ENCODE measurements at regions not wholly inside any gene's neighbourhood (a gene's known extent, or its start where the extent isn't known, plus 50 kb on each side); places are given as distances from the start of the nearest gene placed in this dataset.

GRCh38 chr2:174648896-174649295, 51.3 kb upstream of the WIPF1 start:
- no peak for TF ChIP-seq ZFX (IDR thresholded peaks at IDR 0.05; ENCODE audit: borderline replicate concordance)
- H3K27ac ChIP-seq = no peak overlapping the region
